ENCODE measurements at regions not wholly inside any gene's neighbourhood (a gene's known extent, or its start where the extent isn't known, plus 50 kb on each side); places are given as distances from the start of the nearest gene placed in this dataset.

GRCh38 chr3:128556384-128556783, 63.4 kb upstream of the GATA2 start:
- H3K4me2 ChIP-seq (ENCODE audit: low read depth, low read length), result no peak overlapping the region
- H3K4me1 ChIP-seq (ENCODE audit: insufficient read depth, low read length), result peaks cover 16% of the 10 kb centered on the region; the same call in 1 of the 2 replicates
- no peak for ATAC-seq
- intact Hi-C loops (cut with micrococcal nuclease; ENCODE audit: unreplicated experiment) (no loop called here), in situ Hi-C loops (cut with HindIII; ENCODE audit: extremely low pct_ligation_motif_present, low pct_unique_long_range_greater_than_20kb) (no loop called here)
- H3K36me3 ChIP-seq (replicated peaks in 1 of 2; ENCODE audit: control insufficient read depth in 1 of 2, insufficient read depth in 2 of 2, low read length in 2 of 2), result no peaks in the 10 kb centered on the region
- H4K20me1 ChIP-seq (ENCODE audit: insufficient read depth, low read length), result no peaks in the 10 kb centered on the region
- no peaks in the 10 kb centered on the region for H3K79me2 ChIP-seq (ENCODE audit: insufficient read depth, low read length)
- POLR2A ChIA-PET, result no interaction called here
- 19% methylated on average over 8 of the region's 10 CpGs for WGBS (ENCODE audit: low lambda C conversion rate)
- no peak overlapping the region for H3K27ac ChIP-seq (ENCODE audit: extremely low read length, insufficient read depth, low read length)
- no peak overlapping the region for H3K9ac ChIP-seq (ENCODE audit: insufficient read depth, low read depth, low read length)
- H3K9me3 ChIP-seq (ENCODE audit: low read length), result no peaks in the 10 kb centered on the region
- no peak for DNase-seq (ENCODE audit: low spot score)
- no peak overlapping the region for H2AFZ ChIP-seq (ENCODE audit: low read length)
- BruUV-seq (replicated peaks), result no TSS peak
- H3K27me3 ChIP-seq (ENCODE audit: control insufficient read depth in 1 of 2, insufficient read depth in 2 of 2, low read length in 2 of 2), result peaks cover 8 to 63% of the 10 kb centered on the region in 2 experiments
- no peak overlapping the region for H3K4me3 ChIP-seq (replicated peaks in 1 of 3; ENCODE audit: insufficient read depth in 1 of 3, low read depth in 2 of 3, low read length in 3 of 3)
- FAIRE-seq, result no peak
- CTCF ChIA-PET (ENCODE audit: low intra/inter-chr PET ratio, low total read pairs), result no interaction called here
- TF ChIP-seq, protein P1, sequence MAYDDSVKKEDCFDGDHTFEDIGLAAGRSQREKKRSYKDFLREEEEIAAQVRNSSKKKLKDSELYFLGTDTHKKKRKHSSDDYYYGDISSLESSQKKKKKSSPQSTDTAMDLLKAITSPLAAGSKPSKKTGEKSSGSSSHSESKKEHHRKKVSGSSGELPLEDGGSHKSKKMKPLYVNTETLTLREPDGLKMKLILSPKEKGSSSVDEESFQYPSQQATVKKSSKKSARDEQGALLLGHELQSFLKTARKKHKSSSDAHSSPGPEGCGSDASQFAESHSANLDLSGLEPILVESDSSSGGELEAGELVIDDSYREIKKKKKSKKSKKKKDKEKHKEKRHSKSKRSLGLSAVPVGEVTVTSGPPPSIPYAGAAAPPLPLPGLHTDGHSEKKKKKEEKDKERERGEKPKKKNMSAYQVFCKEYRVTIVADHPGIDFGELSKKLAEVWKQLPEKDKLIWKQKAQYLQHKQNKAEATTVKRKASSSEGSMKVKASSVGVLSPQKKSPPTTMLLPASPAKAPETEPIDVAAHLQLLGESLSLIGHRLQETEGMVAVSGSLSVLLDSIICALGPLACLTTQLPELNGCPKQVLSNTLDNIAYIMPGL (CRISPR knock-in tag; IDR thresholded peaks at IDR 0.05; ENCODE audit: borderline replicate concordance in 1 of 2, low read depth in 1 of 2), result no peak
- TF ChIP-seq FOXM1 (CRISPR knock-in tag; IDR thresholded peaks at IDR 0.05) (no peak), ZNF136 (CRISPR knock-in tag; IDR thresholded peaks at IDR 0.05; ENCODE audit: low read depth) (no peak), XBP1 (CRISPR knock-in tag; IDR thresholded peaks at IDR 0.05) (no peak), MTA3 (CRISPR knock-in tag; IDR thresholded peaks at IDR 0.05) (no peak), TEF (CRISPR knock-in tag; IDR thresholded peaks at IDR 0.05) (no peak), ZNF18 (CRISPR knock-in tag; IDR thresholded peaks at IDR 0.05; ENCODE audit: insufficient replicate concordance) (no peak), SMARCE1 (IDR thresholded peaks at IDR 0.05; ENCODE audit: borderline replicate concordance) (no peak), RNF219 (CRISPR knock-in tag; IDR thresholded peaks at IDR 0.05) (no peak), MIXL1 (CRISPR knock-in tag; IDR thresholded peaks at IDR 0.05) (no peak)
- TF ChIP-seq, protein P2, sequence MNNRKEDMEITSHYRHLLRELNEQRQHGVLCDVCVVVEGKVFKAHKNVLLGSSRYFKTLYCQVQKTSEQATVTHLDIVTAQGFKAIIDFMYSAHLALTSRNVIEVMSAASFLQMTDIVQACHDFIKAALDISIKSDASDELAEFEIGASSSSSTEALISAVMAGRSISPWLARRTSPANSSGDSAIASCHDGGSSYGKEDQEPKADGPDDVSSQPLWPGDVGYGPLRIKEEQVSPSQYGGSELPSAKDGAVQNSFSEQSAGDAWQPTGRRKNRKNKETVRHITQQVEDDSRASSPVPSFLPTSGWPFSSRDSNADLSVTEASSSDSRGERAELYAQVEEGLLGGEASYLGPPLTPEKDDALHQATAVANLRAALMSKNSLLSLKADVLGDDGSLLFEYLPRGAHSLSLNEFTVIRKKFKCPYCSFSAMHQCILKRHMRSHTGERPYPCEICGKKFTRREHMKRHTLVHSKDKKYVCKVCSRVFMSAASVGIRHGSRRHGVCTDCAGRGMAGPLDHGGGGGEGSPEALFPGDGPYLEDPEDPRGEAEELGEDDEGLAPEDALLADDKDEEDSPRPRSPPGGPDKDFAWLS (CRISPR knock-in tag; IDR thresholded peaks at IDR 0.05; ENCODE audit: borderline replicate concordance), result no peak
- TF ChIP-seq, protein P3, sequence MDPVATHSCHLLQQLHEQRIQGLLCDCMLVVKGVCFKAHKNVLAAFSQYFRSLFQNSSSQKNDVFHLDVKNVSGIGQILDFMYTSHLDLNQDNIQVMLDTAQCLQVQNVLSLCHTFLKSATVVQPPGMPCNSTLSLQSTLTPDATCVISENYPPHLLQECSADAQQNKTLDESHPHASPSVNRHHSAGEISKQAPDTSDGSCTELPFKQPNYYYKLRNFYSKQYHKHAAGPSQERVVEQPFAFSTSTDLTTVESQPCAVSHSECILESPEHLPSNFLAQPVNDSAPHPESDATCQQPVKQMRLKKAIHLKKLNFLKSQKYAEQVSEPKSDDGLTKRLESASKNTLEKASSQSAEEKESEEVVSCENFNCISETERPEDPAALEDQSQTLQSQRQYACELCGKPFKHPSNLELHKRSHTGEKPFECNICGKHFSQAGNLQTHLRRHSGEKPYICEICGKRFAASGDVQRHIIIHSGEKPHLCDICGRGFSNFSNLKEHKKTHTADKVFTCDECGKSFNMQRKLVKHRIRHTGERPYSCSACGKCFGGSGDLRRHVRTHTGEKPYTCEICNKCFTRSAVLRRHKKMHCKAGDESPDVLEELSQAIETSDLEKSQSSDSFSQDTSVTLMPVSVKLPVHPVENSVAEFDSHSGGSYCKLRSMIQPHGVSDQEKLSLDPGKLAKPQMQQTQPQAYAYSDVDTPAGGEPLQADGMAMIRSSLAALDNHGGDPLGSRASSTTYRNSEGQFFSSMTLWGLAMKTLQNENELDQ (CRISPR knock-in tag; IDR thresholded peaks at IDR 0.05; ENCODE audit: borderline replicate concordance), result no peak
- TF ChIP-seq, protein P4, sequence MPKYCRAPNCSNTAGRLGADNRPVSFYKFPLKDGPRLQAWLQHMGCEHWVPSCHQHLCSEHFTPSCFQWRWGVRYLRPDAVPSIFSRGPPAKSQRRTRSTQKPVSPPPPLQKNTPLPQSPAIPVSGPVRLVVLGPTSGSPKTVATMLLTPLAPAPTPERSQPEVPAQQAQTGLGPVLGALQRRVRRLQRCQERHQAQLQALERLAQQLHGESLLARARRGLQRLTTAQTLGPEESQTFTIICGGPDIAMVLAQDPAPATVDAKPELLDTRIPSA (CRISPR knock-in tag; IDR thresholded peaks at IDR 0.05; ENCODE audit: borderline replicate concordance), result no peak
